Prostate gland (tissue), 2 donors: ENCODE measurements at regions not wholly inside any gene's neighbourhood (a gene's known extent, or its start where the extent isn't known, plus 50 kb on each side); places are given as distances from the start of the nearest gene placed in this dataset.

ENCODE experiments used
- POLR2A ChIP-seq: fragments of 450-650 bp; IDR thresholded peaks from one replicate; pipeline ENCODE4 v1.6.1; 2016; ENCODE audit warnings: antibody characterized with exemption, mild to moderate bottlenecking
- POLR2AphosphoS5 ChIP-seq: sonication (generic); formaldehyde crosslinking; IDR thresholded peaks from one replicate; pipeline ENCODE4 v1.6.1; 2017; ENCODE audit warnings: antibody characterized with exemption
- TF ChIP-seq, protein P1 (sequence below), 4 experiments: fragments of 200-600 bp in 2 of 4; fragments of 450-650 bp in 2 of 4; sonication (generic) in 2 of 4; IDR thresholded peaks; 1 replicate in 3 of 4; 2 replicates in 1 of 4; pipeline ENCODE4 v1.5.1; 2016 to 2019; ENCODE audit warnings: antibody characterized with exemption in 4 of 4, mild to moderate bottlenecking in 2 of 4, moderate library complexity in 2 of 4

DNA sequence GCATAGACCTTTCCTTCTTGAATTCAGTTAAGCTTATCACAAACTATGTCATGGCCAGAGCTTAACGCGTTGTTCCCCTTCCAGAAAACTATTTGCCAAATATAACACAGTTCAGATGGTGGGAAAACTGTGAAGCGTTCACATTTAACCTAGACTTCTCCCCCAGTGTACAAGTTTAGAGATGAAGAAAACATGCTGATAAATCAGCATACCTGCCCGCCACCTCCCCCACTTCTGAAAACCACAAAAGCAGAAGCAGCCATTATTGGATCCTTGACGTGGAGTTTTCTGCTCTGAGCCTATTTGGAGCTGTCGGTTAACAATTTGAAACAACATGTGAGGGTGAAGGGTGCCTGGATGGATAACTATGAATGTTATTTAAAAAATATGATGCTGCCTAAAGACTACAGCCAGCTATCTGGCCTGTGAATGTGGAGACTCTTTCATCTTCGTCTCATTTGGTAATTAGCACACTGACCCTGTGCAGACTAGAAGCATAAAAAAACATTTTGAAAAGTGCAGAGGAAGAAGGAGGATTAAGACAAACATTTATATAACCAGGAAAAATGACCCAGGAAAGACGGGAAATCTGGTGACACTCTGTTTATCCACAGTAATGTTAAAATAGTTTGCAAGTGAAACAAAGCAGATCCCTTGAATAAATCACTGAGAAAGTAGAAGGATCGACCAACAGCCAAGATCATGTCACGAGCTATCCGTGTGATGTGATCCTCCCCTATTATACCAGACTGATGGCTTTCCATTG is 408.2 kb downstream of the AEBP2 start:
- TF ChIP-seq, protein P1, sequence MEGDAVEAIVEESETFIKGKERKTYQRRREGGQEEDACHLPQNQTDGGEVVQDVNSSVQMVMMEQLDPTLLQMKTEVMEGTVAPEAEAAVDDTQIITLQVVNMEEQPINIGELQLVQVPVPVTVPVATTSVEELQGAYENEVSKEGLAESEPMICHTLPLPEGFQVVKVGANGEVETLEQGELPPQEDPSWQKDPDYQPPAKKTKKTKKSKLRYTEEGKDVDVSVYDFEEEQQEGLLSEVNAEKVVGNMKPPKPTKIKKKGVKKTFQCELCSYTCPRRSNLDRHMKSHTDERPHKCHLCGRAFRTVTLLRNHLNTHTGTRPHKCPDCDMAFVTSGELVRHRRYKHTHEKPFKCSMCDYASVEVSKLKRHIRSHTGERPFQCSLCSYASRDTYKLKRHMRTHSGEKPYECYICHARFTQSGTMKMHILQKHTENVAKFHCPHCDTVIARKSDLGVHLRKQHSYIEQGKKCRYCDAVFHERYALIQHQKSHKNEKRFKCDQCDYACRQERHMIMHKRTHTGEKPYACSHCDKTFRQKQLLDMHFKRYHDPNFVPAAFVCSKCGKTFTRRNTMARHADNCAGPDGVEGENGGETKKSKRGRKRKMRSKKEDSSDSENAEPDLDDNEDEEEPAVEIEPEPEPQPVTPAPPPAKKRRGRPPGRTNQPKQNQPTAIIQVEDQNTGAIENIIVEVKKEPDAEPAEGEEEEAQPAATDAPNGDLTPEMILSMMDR (IDR thresholded peaks at IDR 0.05) = no peak
- no peak for TF ChIP-seq POLR2AphosphoS5
- TF ChIP-seq POLR2A = no peak
